GM19035 (cell line): ENCODE measurements at regions not wholly inside any gene's neighbourhood (a gene's known extent, or its start where the extent isn't known, plus 50 kb on each side); places are given as distances from the start of the nearest gene placed in this dataset.
"Not testable (repeated sequence)": the region's sequence is repeated elsewhere in the genome, so short reads cannot be mapped to it uniquely, and the experiment has no call there.

ENCODE experiments used
- ATAC-seq: cut with Tn5 transposase; IDR thresholded peaks from one replicate; pipeline ENCODE4 v1.9.1; 2021; ENCODE audit not compliant: unreplicated experiment

GRCh38 chr13:30072818-30073186, 222.4 kb upstream of the UBL3 start:
- ATAC-seq, result no peak

- ATAC-seq, result no peak
Observed at GRCh38 chr13:30071969-30072817, 221.8 kb upstream of the UBL3 start.

GRCh38 chr13:30065181-30065580, 214.8 kb upstream of the UBL3 start:
- ATAC-seq, result no peak

- no peak for ATAC-seq
Observed at GRCh38 chr13:30063892-30064291, 213.5 kb upstream of the UBL3 start.

GRCh38 chr13:30061217-30061616, 210.8 kb upstream of the UBL3 start:
- ATAC-seq, result no peak

GRCh38 chr13:30058429-30058828, 208.0 kb upstream of the UBL3 start:
- ATAC-seq, result no peak

GRCh38 chr13:30054546-30054945, 204.1 kb upstream of the UBL3 start:
- not testable (repeated sequence) for ATAC-seq

GRCh38 chr13:30053939-30054338, 203.5 kb upstream of the UBL3 start:
- ATAC-seq, result no peak

GRCh38 chr13:30052120-30052519, 201.7 kb upstream of the UBL3 start:
- no peak for ATAC-seq

- no peak for ATAC-seq
Observed at GRCh38 chr13:30051531-30052060, 201.2 kb upstream of the UBL3 start.

GRCh38 chr13:30049692-30050091, 199.3 kb upstream of the UBL3 start:
- ATAC-seq, result no peak

GRCh38 chr13:30047154-30047874, 196.9 kb upstream of the UBL3 start:
- ATAC-seq, result no peak

- ATAC-seq, result no peak
Observed at GRCh38 chr13:30045916-30046704, 195.7 kb upstream of the UBL3 start.

- no peak for ATAC-seq
Observed at GRCh38 chr13:30044932-30045331, 194.5 kb upstream of the UBL3 start.

- no peak for ATAC-seq
Observed at GRCh38 chr13:30043631-30043925, 193.2 kb upstream of the UBL3 start.

GRCh38 chr13:30042891-30043630, 192.6 kb upstream of the UBL3 start:
- ATAC-seq, result no peak

GRCh38 chr13:30042272-30042671, 191.9 kb upstream of the UBL3 start:
- ATAC-seq, result no peak

- no peak for ATAC-seq
Observed at GRCh38 chr13:30039511-30039911, 189.1 kb upstream of the UBL3 start.

GRCh38 chr13:30038884-30039283, 188.5 kb upstream of the UBL3 start:
- no peak for ATAC-seq

- no peak for ATAC-seq
Observed at GRCh38 chr13:30037766-30038165, 187.3 kb upstream of the UBL3 start.

GRCh38 chr13:30037306-30037705, 186.9 kb upstream of the UBL3 start:
- no peak for ATAC-seq
